Peyer's patch (tissue), 4 donors: ENCODE measurements at regions not wholly inside any gene's neighbourhood (a gene's known extent, or its start where the extent isn't known, plus 50 kb on each side); places are given as distances from the start of the nearest gene placed in this dataset.
"Not testable (repeated sequence)": the region's sequence is repeated elsewhere in the genome, so short reads cannot be mapped to it uniquely, and the experiment has no call there.

Experiments used
- CTCF ChIP-seq, 6 experiments: fragments of 450-650 bp in 4 of 6; fragments of 200-600 bp in 2 of 6; sonication (generic) in 1 of 6; IDR thresholded peaks; one replicate each; pipeline ENCODE4 v1.5.1; 2017 to 2019; ENCODE audit warnings: antibody characterized with exemption in 6 of 6, mild to moderate bottlenecking in 3 of 6, moderate library complexity in 1 of 6
- POLR2A ChIP-seq, 2 donors: fragments of 450-650 bp; IDR thresholded peaks; one replicate each; pipeline ENCODE4 v1.5.1; 2017; ENCODE audit warnings: antibody characterized with exemption in 2 of 2, mild to moderate bottlenecking in 2 of 2, moderate library complexity in 2 of 2

DNA sequence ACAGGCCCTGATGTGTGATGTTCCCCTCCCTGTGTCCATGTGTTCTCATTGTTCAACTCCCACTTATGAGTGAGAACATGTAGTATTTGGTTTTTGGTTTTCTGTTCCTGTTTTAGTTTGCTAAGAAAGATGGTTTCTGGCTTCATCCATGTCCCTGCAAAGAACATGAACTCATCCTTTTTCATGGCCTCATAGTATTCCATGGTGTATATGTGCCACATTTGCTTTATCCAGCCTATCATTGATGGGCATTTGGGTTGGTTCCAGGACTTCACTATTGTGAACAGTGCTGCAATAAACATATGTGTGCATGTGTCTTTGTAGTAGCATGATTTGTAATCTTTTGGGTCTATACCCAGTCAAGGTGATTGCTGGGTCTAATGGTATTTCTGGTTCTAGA lies 211.0 kb downstream of the RRAGB start:
- TF ChIP-seq CTCF, POLR2A (IDR thresholded peaks at IDR 0.05): not testable (repeated sequence)
